Naive B cell (primary cell): ENCODE measurements at regions not wholly inside any gene's neighbourhood (a gene's known extent, or its start where the extent isn't known, plus 50 kb on each side); places are given as distances from the start of the nearest gene placed in this dataset.

Experiments
- ATAC-seq, 2 donors: fragments of 150-1000 bp; cut with Tn5 transposase; 2 replicates each; pipeline ENCODE4 v1.10.0; 2021; ENCODE audit warnings: low read depth in 2 of 2, mild to moderate bottlenecking in 2 of 2, moderate library complexity in 2 of 2
- DNase-seq: peaks from one replicate; pipeline ENCODE4 v3.0.0; 2022
- H3K27ac Mint-ChIP-seq, 6 donors: one replicate each; pipeline ENCODE4 v1.8.0; 2020 to 2022; ENCODE audit warnings: mild to moderate bottlenecking in 6 of 6, mixed read lengths in 6 of 6, moderate library complexity in 5 of 6, inconsistent platforms in 2 of 6
- H3K27me3 Mint-ChIP-seq, 3 donors: one replicate each; pipeline ENCODE4 v1.8.0; 2021 to 2022; ENCODE audit warnings: mixed read lengths in 3 of 3, mild to moderate bottlenecking in 1 of 3
- H3K36me3 Mint-ChIP-seq, 2 donors: one replicate each; pipeline ENCODE4 v1.8.0; 2020 to 2022; ENCODE audit warnings: mixed read lengths in 2 of 2, inconsistent platforms in 1 of 2, mild to moderate bottlenecking in 1 of 2
- H3K4me1 Mint-ChIP-seq, 3 donors: one replicate each; pipeline ENCODE4 v1.8.0; 2020 to 2022; ENCODE audit warnings: mixed read lengths in 3 of 3, inconsistent platforms in 1 of 3, mild to moderate bottlenecking in 1 of 3, moderate library complexity in 1 of 3
- H3K4me3 Mint-ChIP-seq, 8 donors: one replicate each; pipeline ENCODE4 v1.8.0; 2020 to 2022; ENCODE audit warnings: mild to moderate bottlenecking in 8 of 8, mixed read lengths in 8 of 8, moderate library complexity in 8 of 8, inconsistent platforms in 2 of 8
- H3K9me3 Mint-ChIP-seq, 7 donors: one replicate each; pipeline ENCODE4 v1.8.0; 2020 to 2022; ENCODE audit warnings: mixed read lengths in 7 of 7, mild to moderate bottlenecking in 5 of 7, inconsistent platforms in 2 of 7, moderate library complexity in 1 of 7

- Mint-ChIP-seq H3K27ac (no peak overlapping the region), H3K9me3 (peaks cover 0 to 5% (median 1%) of the 10 kb centered on the region in 7 donors), H3K4me3 (no peak overlapping the region), H3K27me3 (peaks cover 17 to 31% (median 31%) of the 10 kb centered on the region in 3 donors), H3K36me3 (no peaks in the 10 kb centered on the region), H3K4me1 (no peaks in the 10 kb centered on the region)
- DNase-seq (no peak), ATAC-seq (no peak)
These were observed 259.2 kb downstream of the EMP1 start for GRCh38 chr12:13455778-13456144.

GRCh38 chr12:13454991-13455777 is 258.7 kb downstream of the EMP1 start:
- no peaks in the 10 kb centered on the region for H3K4me1 Mint-ChIP-seq
- H3K27ac Mint-ChIP-seq: no peak overlapping the region
- ATAC-seq: no peak
- no peak overlapping the region for H3K4me3 Mint-ChIP-seq
- H3K9me3 Mint-ChIP-seq: peaks cover 0 to 5% (median 1%) of the 10 kb centered on the region in 7 donors
- no peak for DNase-seq
- peaks cover 17 to 35% (median 32%) of the 10 kb centered on the region in 3 donors for H3K27me3 Mint-ChIP-seq
- H3K36me3 Mint-ChIP-seq: no peaks in the 10 kb centered on the region

- Mint-ChIP-seq H3K9me3 (peaks cover 0 to 5% (median 1%) of the 10 kb centered on the region in 7 donors), H3K27me3 (peaks cover 11 to 27% (median 26%) of the 10 kb centered on the region in 3 donors), H3K36me3 (no peaks in the 10 kb centered on the region), H3K4me3 (no peak overlapping the region), H3K27ac (peak overlapping the region in 1 of 6 donors; percentile 45), H3K4me1 (no peaks in the 10 kb centered on the region)
- DNase-seq (no peak), ATAC-seq (no peak)
These were observed 256.5 kb downstream of the EMP1 start for GRCh38 chr12:13452955-13453570.

GRCh38 chr12:13451776-13452175 is 255.2 kb downstream of the EMP1 start:
- H3K27ac Mint-ChIP-seq: peak overlapping the region in 1 of 6 donors; percentile 45
- peaks cover 6 to 21% (median 20%) of the 10 kb centered on the region in 3 donors for H3K27me3 Mint-ChIP-seq
- peaks cover 0 to 5% (median 1%) of the 10 kb centered on the region in 7 donors for H3K9me3 Mint-ChIP-seq
- H3K4me3 Mint-ChIP-seq: no peak overlapping the region
- ATAC-seq: no peak
- H3K4me1 Mint-ChIP-seq: no peaks in the 10 kb centered on the region
- H3K36me3 Mint-ChIP-seq: no peaks in the 10 kb centered on the region
- DNase-seq: no peak

- Mint-ChIP-seq H3K27me3 (peaks cover 0 to 9% (median 7%) of the 10 kb centered on the region in 3 donors), H3K27ac (no peak overlapping the region), H3K4me3 (no peak overlapping the region), H3K4me1 (no peaks in the 10 kb centered on the region), H3K36me3 (no peaks in the 10 kb centered on the region), H3K9me3 (peaks cover 0 to 5% (median 0%) of the 10 kb centered on the region in 7 donors)
- DNase-seq (no peak), ATAC-seq (no peak)
These were observed 253.9 kb downstream of the EMP1 start for GRCh38 chr12:13450231-13451080.

GRCh38 chr12:13444076-13444475 is 247.6 kb downstream of the EMP1 start:
- Mint-ChIP-seq H3K27me3 (peaks cover 0 to 12% (median 0%) of the 10 kb centered on the region in 3 donors), H3K4me3 (no peak overlapping the region), H3K27ac (no peak overlapping the region), H3K36me3 (no peaks in the 10 kb centered on the region), H3K4me1 (no peaks in the 10 kb centered on the region), H3K9me3 (peaks cover 0 to 4% (median 0%) of the 10 kb centered on the region in 7 donors)
- no peak for ATAC-seq
- DNase-seq: no peak

- ATAC-seq: no peak
- H3K4me3 Mint-ChIP-seq: no peak overlapping the region
These were observed 247.0 kb downstream of the EMP1 start for GRCh38 chr12:13443498-13443897.

GRCh38 chr12:13443028-13443427 is 246.5 kb downstream of the EMP1 start:
- Mint-ChIP-seq H3K9me3 (peaks cover 0 to 4% (median 0%) of the 10 kb centered on the region in 7 donors), H3K27me3 (peaks cover 0 to 12% (median 4%) of the 10 kb centered on the region in 3 donors)

More at GRCh38 chr12:13443498-13443897, 247.0 kb downstream of the EMP1 start:
- Mint-ChIP-seq H3K27me3 (peaks cover 0 to 12% (median 2%) of the 10 kb centered on the region in 3 donors), H3K9me3 (peaks cover 0 to 4% (median 0%) of the 10 kb centered on the region in 7 donors), H3K36me3 (no peaks in the 10 kb centered on the region), H3K27ac (no peak overlapping the region), H3K4me1 (no peaks in the 10 kb centered on the region)
- DNase-seq: no peak

GRCh38 chr12:13442457-13442856 is 245.9 kb downstream of the EMP1 start:
- Mint-ChIP-seq H3K27me3 (peaks cover 2 to 12% (median 4%) of the 10 kb centered on the region in 3 donors), H3K4me3 (no peak overlapping the region), H3K4me1 (no peaks in the 10 kb centered on the region), H3K27ac (no peak overlapping the region), H3K9me3 (peaks cover 0 to 4% (median 0%) of the 10 kb centered on the region in 7 donors), H3K36me3 (no peaks in the 10 kb centered on the region)
- ATAC-seq (no peak), DNase-seq (no peak)

More at GRCh38 chr12:13443028-13443427, 246.5 kb downstream of the EMP1 start:
- no peak for ATAC-seq
- DNase-seq: no peak
- Mint-ChIP-seq H3K4me1 (no peaks in the 10 kb centered on the region), H3K36me3 (no peaks in the 10 kb centered on the region), H3K27ac (no peak overlapping the region), H3K4me3 (no peak overlapping the region)

GRCh38 chr12:13440844-13441243 is 244.3 kb downstream of the EMP1 start:
- Mint-ChIP-seq H3K27ac (no peak overlapping the region), H3K4me1 (no peaks in the 10 kb centered on the region), H3K36me3 (no peaks in the 10 kb centered on the region), H3K4me3 (no peak overlapping the region), H3K27me3 (peaks cover 12 to 19% (median 17%) of the 10 kb centered on the region in 3 donors), H3K9me3 (peaks cover 0 to 4% (median 0%) of the 10 kb centered on the region in 7 donors)
- DNase-seq (no peak), ATAC-seq (no peak)

GRCh38 chr12:13437541-13437940 is 241.0 kb downstream of the EMP1 start:
- DNase-seq (no peak), ATAC-seq (no peak)
- no peak overlapping the region for H3K27ac Mint-ChIP-seq
- H3K9me3 Mint-ChIP-seq: peaks cover 0 to 2% (median 0%) of the 10 kb centered on the region in 7 donors
- H3K36me3 Mint-ChIP-seq: no peaks in the 10 kb centered on the region
- peaks cover 8 to 22% (median 20%) of the 10 kb centered on the region in 3 donors for H3K27me3 Mint-ChIP-seq
- H3K4me1 Mint-ChIP-seq: no peaks in the 10 kb centered on the region
- H3K4me3 Mint-ChIP-seq: no peak overlapping the region

GRCh38 chr12:13436696-13437391 is 240.3 kb downstream of the EMP1 start:
- DNase-seq: no peak
- no peaks in the 10 kb centered on the region for H3K4me1 Mint-ChIP-seq
- H3K36me3 Mint-ChIP-seq: no peaks in the 10 kb centered on the region
- H3K9me3 Mint-ChIP-seq: peaks cover 0 to 2% (median 0%) of the 10 kb centered on the region in 7 donors
- peaks cover 8 to 26% (median 20%) of the 10 kb centered on the region in 3 donors for H3K27me3 Mint-ChIP-seq
- H3K27ac Mint-ChIP-seq: no peak overlapping the region
- H3K4me3 Mint-ChIP-seq: no peak overlapping the region
- ATAC-seq: no peak

GRCh38 chr12:13436182-13436581 is 239.7 kb downstream of the EMP1 start:
- no peak overlapping the region for H3K27ac Mint-ChIP-seq
- no peak overlapping the region for H3K4me3 Mint-ChIP-seq
- H3K9me3 Mint-ChIP-seq: peaks cover 0 to 2% (median 0%) of the 10 kb centered on the region in 7 donors
- no peaks in the 10 kb centered on the region for H3K4me1 Mint-ChIP-seq
- peaks cover 8 to 30% (median 20%) of the 10 kb centered on the region in 3 donors for H3K27me3 Mint-ChIP-seq
- DNase-seq: no peak
- ATAC-seq: no peak
- H3K36me3 Mint-ChIP-seq: no peaks in the 10 kb centered on the region
